ENCODE measurements at regions not wholly inside any gene's neighbourhood (a gene's known extent, or its start where the extent isn't known, plus 50 kb on each side); places are given as distances from the start of the nearest gene placed in this dataset.

GRCh38 chr2:123162400-123163016 lies 862.6 kb upstream of the CNTNAP5 start:
- no peaks in the 10 kb centered on the region for H3K4me1 Mint-ChIP-seq (ENCODE audit: low read depth)
- no peak for DNase-seq (ENCODE audit: low spot score)
- H3K36me3 Mint-ChIP-seq (ENCODE audit: low read depth) = no peaks in the 10 kb centered on the region
- H3K9me3 Mint-ChIP-seq = peaks cover 6% of the 10 kb centered on the region
- no peak overlapping the region for H3K4me3 Mint-ChIP-seq
- intact Hi-C loops (cut with micrococcal nuclease) = no loop called here
- no peaks in the 10 kb centered on the region for H3K27me3 Mint-ChIP-seq (ENCODE audit: insufficient read depth)
- no peak overlapping the region for H3K27ac Mint-ChIP-seq

GRCh38 chr2:123163398-123163797 lies 861.7 kb upstream of the CNTNAP5 start:
- Mint-ChIP-seq H3K27me3 (ENCODE audit: insufficient read depth) (no peaks in the 10 kb centered on the region), H3K4me3 (no peak overlapping the region), H3K36me3 (ENCODE audit: low read depth) (no peaks in the 10 kb centered on the region), H3K9me3 (peaks cover 10% of the 10 kb centered on the region), H3K27ac (no peak overlapping the region), H3K4me1 (ENCODE audit: low read depth) (no peaks in the 10 kb centered on the region)
- intact Hi-C loops (cut with micrococcal nuclease) = no loop called here
- no peak for DNase-seq (ENCODE audit: low spot score)

GRCh38 chr2:123164216-123164615 lies 860.9 kb upstream of the CNTNAP5 start:
- DNase-seq (ENCODE audit: low spot score) = no peak
- Mint-ChIP-seq H3K4me1 (ENCODE audit: low read depth) (no peaks in the 10 kb centered on the region), H3K4me3 (no peak overlapping the region), H3K27ac (no peak overlapping the region), H3K9me3 (peaks cover 10% of the 10 kb centered on the region), H3K36me3 (ENCODE audit: low read depth) (no peaks in the 10 kb centered on the region), H3K27me3 (ENCODE audit: insufficient read depth) (no peaks in the 10 kb centered on the region)
- intact Hi-C loops (cut with micrococcal nuclease) = no loop called here

GRCh38 chr2:123165616-123166015 lies 859.5 kb upstream of the CNTNAP5 start:
- H3K36me3 Mint-ChIP-seq (ENCODE audit: low read depth) = no peaks in the 10 kb centered on the region
- intact Hi-C loops (cut with micrococcal nuclease) = no loop called here
- H3K9me3 Mint-ChIP-seq = peaks cover 14% of the 10 kb centered on the region
- no peak overlapping the region for H3K4me3 Mint-ChIP-seq
- H3K4me1 Mint-ChIP-seq (ENCODE audit: low read depth) = no peaks in the 10 kb centered on the region
- H3K27ac Mint-ChIP-seq = no peak overlapping the region
- H3K27me3 Mint-ChIP-seq (ENCODE audit: insufficient read depth) = no peaks in the 10 kb centered on the region
- no peak for DNase-seq (ENCODE audit: low spot score)

- H3K4me1 Mint-ChIP-seq (ENCODE audit: low read depth) = no peaks in the 10 kb centered on the region
- DNase-seq (ENCODE audit: low spot score) = no peak
- H3K9me3 Mint-ChIP-seq = peaks cover 29% of the 10 kb centered on the region
- no peaks in the 10 kb centered on the region for H3K27me3 Mint-ChIP-seq (ENCODE audit: insufficient read depth)
- H3K4me3 Mint-ChIP-seq = no peak overlapping the region
- no peaks in the 10 kb centered on the region for H3K36me3 Mint-ChIP-seq (ENCODE audit: low read depth)
- no peak overlapping the region for H3K27ac Mint-ChIP-seq
- intact Hi-C loops (cut with micrococcal nuclease) = no loop called here
Observed at GRCh38 chr2:123179526-123179925, 845.6 kb upstream of the CNTNAP5 start.

GRCh38 chr2:123195957-123196356 lies 829.1 kb upstream of the CNTNAP5 start:
- intact Hi-C loops (cut with micrococcal nuclease) = no loop called here
- no peaks in the 10 kb centered on the region for H3K36me3 Mint-ChIP-seq (ENCODE audit: low read depth)
- H3K27ac Mint-ChIP-seq = no peak overlapping the region
- H3K4me1 Mint-ChIP-seq (ENCODE audit: low read depth) = no peaks in the 10 kb centered on the region
- peaks cover 27% of the 10 kb centered on the region for H3K9me3 Mint-ChIP-seq
- H3K4me3 Mint-ChIP-seq = no peak overlapping the region
- no peaks in the 10 kb centered on the region for H3K27me3 Mint-ChIP-seq (ENCODE audit: insufficient read depth)
- no peak for DNase-seq (ENCODE audit: low spot score)

- no peak overlapping the region for H3K27ac Mint-ChIP-seq
- no peak for DNase-seq (ENCODE audit: low spot score)
- no peaks in the 10 kb centered on the region for H3K4me1 Mint-ChIP-seq (ENCODE audit: low read depth)
- H3K4me3 Mint-ChIP-seq = no peak overlapping the region
- intact Hi-C loops (cut with micrococcal nuclease) = no loop called here
- peaks cover 27% of the 10 kb centered on the region for H3K9me3 Mint-ChIP-seq
- H3K36me3 Mint-ChIP-seq (ENCODE audit: low read depth) = no peaks in the 10 kb centered on the region
- H3K27me3 Mint-ChIP-seq (ENCODE audit: insufficient read depth) = no peaks in the 10 kb centered on the region
Observed at GRCh38 chr2:123200035-123200434, 825.1 kb upstream of the CNTNAP5 start.

GRCh38 chr2:123207245-123207644 lies 817.8 kb upstream of the CNTNAP5 start:
- peaks cover 13% of the 10 kb centered on the region for H3K9me3 Mint-ChIP-seq
- H3K4me1 Mint-ChIP-seq (ENCODE audit: low read depth) = no peaks in the 10 kb centered on the region
- intact Hi-C loops (cut with micrococcal nuclease) = no loop called here
- no peak overlapping the region for H3K4me3 Mint-ChIP-seq
- no peaks in the 10 kb centered on the region for H3K27me3 Mint-ChIP-seq (ENCODE audit: insufficient read depth)
- H3K36me3 Mint-ChIP-seq (ENCODE audit: low read depth) = no peaks in the 10 kb centered on the region
- DNase-seq (ENCODE audit: low spot score) = no peak
- H3K27ac Mint-ChIP-seq = no peak overlapping the region

- DNase-seq (ENCODE audit: low spot score) = no peak
Observed at GRCh38 chr2:123209202-123209601, 815.9 kb upstream of the CNTNAP5 start.

GRCh38 chr2:123211181-123211580 lies 813.9 kb upstream of the CNTNAP5 start:
- Mint-ChIP-seq H3K27me3 (ENCODE audit: insufficient read depth) (no peaks in the 10 kb centered on the region), H3K36me3 (ENCODE audit: low read depth) (no peaks in the 10 kb centered on the region), H3K27ac (no peak overlapping the region), H3K4me3 (no peak overlapping the region), H3K4me1 (ENCODE audit: low read depth) (no peaks in the 10 kb centered on the region), H3K9me3 (peaks cover 10% of the 10 kb centered on the region)
- intact Hi-C loops (cut with micrococcal nuclease) = no loop called here
- DNase-seq (ENCODE audit: low spot score) = no peak

More at GRCh38 chr2:123209202-123209601, 815.9 kb upstream of the CNTNAP5 start:
- H3K27me3 Mint-ChIP-seq (ENCODE audit: insufficient read depth) = no peaks in the 10 kb centered on the region
- H3K27ac Mint-ChIP-seq = no peak overlapping the region
- intact Hi-C loops (cut with micrococcal nuclease) = no loop called here
- H3K4me3 Mint-ChIP-seq = no peak overlapping the region
- no peaks in the 10 kb centered on the region for H3K4me1 Mint-ChIP-seq (ENCODE audit: low read depth)
- peaks cover 10% of the 10 kb centered on the region for H3K9me3 Mint-ChIP-seq
- H3K36me3 Mint-ChIP-seq (ENCODE audit: low read depth) = no peaks in the 10 kb centered on the region

- intact Hi-C loops (cut with micrococcal nuclease) = loop anchor here (5.0 kb wide), 1 partner anchor 542 kb away; no protein-coding TSS in a partner anchor
- no peak overlapping the region for H3K4me3 Mint-ChIP-seq
- H3K27me3 Mint-ChIP-seq (ENCODE audit: insufficient read depth) = no peaks in the 10 kb centered on the region
- no peak for DNase-seq (ENCODE audit: low spot score)
- no peak overlapping the region for H3K27ac Mint-ChIP-seq
- H3K4me1 Mint-ChIP-seq (ENCODE audit: low read depth) = no peaks in the 10 kb centered on the region
- H3K9me3 Mint-ChIP-seq = peaks cover 31% of the 10 kb centered on the region
- H3K36me3 Mint-ChIP-seq (ENCODE audit: low read depth) = no peaks in the 10 kb centered on the region
Observed at GRCh38 chr2:123245156-123245555, 779.9 kb upstream of the CNTNAP5 start.

GRCh38 chr2:123258877-123259539 lies 766.1 kb upstream of the CNTNAP5 start:
- Mint-ChIP-seq H3K4me3 (no peak overlapping the region), H3K27ac (no peak overlapping the region), H3K9me3 (peaks cover 11% of the 10 kb centered on the region), H3K4me1 (ENCODE audit: low read depth) (no peaks in the 10 kb centered on the region), H3K27me3 (ENCODE audit: insufficient read depth) (no peaks in the 10 kb centered on the region), H3K36me3 (ENCODE audit: low read depth) (no peaks in the 10 kb centered on the region)
- no peak for DNase-seq (ENCODE audit: low spot score)
- intact Hi-C loops (cut with micrococcal nuclease) = no loop called here

GRCh38 chr2:123262856-123263255 lies 762.2 kb upstream of the CNTNAP5 start:
- Mint-ChIP-seq H3K36me3 (ENCODE audit: low read depth) (no peaks in the 10 kb centered on the region), H3K4me3 (no peak overlapping the region), H3K4me1 (ENCODE audit: low read depth) (no peaks in the 10 kb centered on the region), H3K9me3 (peaks cover 12% of the 10 kb centered on the region), H3K27me3 (ENCODE audit: insufficient read depth) (no peaks in the 10 kb centered on the region), H3K27ac (no peak overlapping the region)
- intact Hi-C loops (cut with micrococcal nuclease) = no loop called here
- no peak for DNase-seq (ENCODE audit: low spot score)
